Gastrocnemius medialis (tissue), 4 donors: ENCODE measurements at regions not wholly inside any gene's neighbourhood (a gene's known extent, or its start where the extent isn't known, plus 50 kb on each side); places are given as distances from the start of the nearest gene placed in this dataset.

ENCODE experiments used
- ATAC-seq, 2 donors: fragments of 150-250 bp; one replicate each; pipeline ENCODE4 v1.9.1; 2016
- DNase-seq, 2 donors: peaks; one replicate each; pipeline ENCODE4 v3.0.0-alpha.2; 2019
- H3K27ac ChIP-seq, 4 donors: fragments of 200-600 bp; sonication (generic); 1 replicate in 1 of 4; 2 replicates in 3 of 4; pipeline ENCODE4 v1.5.1; 2016 to 2018; ENCODE audit warnings: mild to moderate bottlenecking in 2 of 4, moderate library complexity in 1 of 4
- H3K27me3 ChIP-seq, 3 donors: fragments of 200-600 bp; sonication (generic) in 2 of 3; 1 replicate in 1 of 3; 2 replicates in 2 of 3; pipeline versions ENCODE4 v1.5.1 to v1.6.0; 2016 to 2019; ENCODE audit warnings: mild to moderate bottlenecking in 1 of 3, moderate library complexity in 1 of 3
- H3K36me3 ChIP-seq, 2 donors: fragments of 200-600 bp; sonication (generic) in 1 of 2; one replicate each; pipeline ENCODE4 v1.5.1; 2017 to 2018
- H3K4me1 ChIP-seq, 2 donors: fragments of 200-600 bp; sonication (generic) in 1 of 2; one replicate each; pipeline ENCODE4 v1.5.1; 2016 to 2017; ENCODE audit warnings: mild to moderate bottlenecking in 2 of 2
- H3K4me3 ChIP-seq, 4 donors: fragments of 200-600 bp; sonication (generic) in 3 of 4; 1 replicate in 1 of 4; 2 replicates in 3 of 4; pipeline ENCODE4 v1.5.1; 2016 to 2019; ENCODE audit warnings: mild to moderate bottlenecking in 2 of 4
- H3K9me3 ChIP-seq, 3 donors: fragments of 200-600 bp; sonication (generic) in 2 of 3; 1 replicate in 1 of 3; 2 replicates in 2 of 3; pipeline ENCODE4 v1.5.1; 2016 to 2019
- POLR2A ChIP-seq, 2 donors: fragments of 450-650 bp; IDR thresholded peaks; one replicate each; pipeline ENCODE4 v1.6.1; 2017; ENCODE audit warnings: antibody characterized with exemption in 2 of 2, mild to moderate bottlenecking in 2 of 2, moderate library complexity in 2 of 2
- in situ Hi-C, 4 donors: fragments of 200-750 bp; cut with MboI; loops; one replicate each; pipeline versions ENCODE4 v1.15.0 to v1.8.0; 2017; ENCODE audit warnings: low sequenced_read_pairs in 4 of 4
- intact Hi-C: fragments of 100-400 bp; cut with DNase I; formaldehyde crosslinking; loops from one replicate; pipeline ENCODE4 v1.15.1; 2023; ENCODE audit warnings: low total_unique reads
- TF ChIP-seq, protein P1 (sequence below), 5 experiments: fragments of 450-650 bp in 3 of 5; fragments of 200-600 bp in 2 of 5; sonication (generic) in 2 of 5; IDR thresholded peaks in 4 of 5; conservative IDR thresholded peaks in 1 of 5; 1 replicate in 4 of 5; 2 replicates in 1 of 5; pipeline ENCODE4 v1.5.1; 2016 to 2019; ENCODE audit warnings: antibody characterized with exemption in 5 of 5, mild to moderate bottlenecking in 3 of 5, moderate library complexity in 3 of 5

- Histone ChIP-seq H3K4me1 (no peaks in the 10 kb centered on the region), H3K27me3 (no peaks in the 10 kb centered on the region), H3K4me3 (no peak overlapping the region), H3K27ac (no peak overlapping the region), H3K36me3 (no peaks in the 10 kb centered on the region), H3K9me3 (no peaks in the 10 kb centered on the region)
- ATAC-seq = no peak
- no peak for TF ChIP-seq POLR2A (IDR thresholded peaks at IDR 0.05)
- TF ChIP-seq, protein P1, sequence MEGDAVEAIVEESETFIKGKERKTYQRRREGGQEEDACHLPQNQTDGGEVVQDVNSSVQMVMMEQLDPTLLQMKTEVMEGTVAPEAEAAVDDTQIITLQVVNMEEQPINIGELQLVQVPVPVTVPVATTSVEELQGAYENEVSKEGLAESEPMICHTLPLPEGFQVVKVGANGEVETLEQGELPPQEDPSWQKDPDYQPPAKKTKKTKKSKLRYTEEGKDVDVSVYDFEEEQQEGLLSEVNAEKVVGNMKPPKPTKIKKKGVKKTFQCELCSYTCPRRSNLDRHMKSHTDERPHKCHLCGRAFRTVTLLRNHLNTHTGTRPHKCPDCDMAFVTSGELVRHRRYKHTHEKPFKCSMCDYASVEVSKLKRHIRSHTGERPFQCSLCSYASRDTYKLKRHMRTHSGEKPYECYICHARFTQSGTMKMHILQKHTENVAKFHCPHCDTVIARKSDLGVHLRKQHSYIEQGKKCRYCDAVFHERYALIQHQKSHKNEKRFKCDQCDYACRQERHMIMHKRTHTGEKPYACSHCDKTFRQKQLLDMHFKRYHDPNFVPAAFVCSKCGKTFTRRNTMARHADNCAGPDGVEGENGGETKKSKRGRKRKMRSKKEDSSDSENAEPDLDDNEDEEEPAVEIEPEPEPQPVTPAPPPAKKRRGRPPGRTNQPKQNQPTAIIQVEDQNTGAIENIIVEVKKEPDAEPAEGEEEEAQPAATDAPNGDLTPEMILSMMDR (IDR thresholded peaks at IDR 0.05 in 4 of 5, conservative IDR thresholded peaks at IDR 0.05 in 1 of 5) = no peak
- in situ Hi-C loops = no loop called here
- DNase-seq = no peak
- intact Hi-C loops = no loop called here
Observed at GRCh38 chr7:41544241-41544640, 158.6 kb downstream of the INHBA start.

DNA sequence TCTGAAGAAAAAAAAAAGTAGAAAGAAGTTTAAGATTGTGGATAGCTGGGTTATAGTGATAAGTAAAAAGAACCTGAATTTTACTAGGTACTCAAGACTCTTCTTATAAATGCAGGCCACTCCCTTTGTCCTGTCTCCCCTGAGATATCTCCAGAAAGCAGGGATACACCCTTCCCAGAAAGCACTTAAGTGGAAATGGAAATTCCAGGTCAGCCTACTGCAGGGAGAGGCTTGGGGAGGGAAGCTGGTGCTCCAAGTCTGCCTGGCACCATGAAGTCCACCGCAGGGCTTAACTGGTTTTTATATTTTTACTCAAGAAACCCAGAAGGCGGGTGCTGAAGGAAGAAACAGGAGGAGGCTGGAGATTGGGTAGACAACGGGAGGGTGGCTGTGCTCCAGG lies 162.3 kb downstream of the INHBA start:
- in situ Hi-C loops (no loop called here), intact Hi-C loops (no loop called here)
- Histone ChIP-seq H3K9me3 (no peaks in the 10 kb centered on the region), H3K36me3 (no peaks in the 10 kb centered on the region), H3K4me1 (no peaks in the 10 kb centered on the region), H3K27me3 (no peaks in the 10 kb centered on the region), H3K27ac (no peak overlapping the region), H3K4me3 (no peak overlapping the region)
- TF ChIP-seq, protein P1 (IDR thresholded peaks at IDR 0.05 in 4 of 5, conservative IDR thresholded peaks at IDR 0.05 in 1 of 5) = no peak
- no peak for TF ChIP-seq POLR2A (IDR thresholded peaks at IDR 0.05)
- ATAC-seq = no peak
- no peak for DNase-seq

DNA sequence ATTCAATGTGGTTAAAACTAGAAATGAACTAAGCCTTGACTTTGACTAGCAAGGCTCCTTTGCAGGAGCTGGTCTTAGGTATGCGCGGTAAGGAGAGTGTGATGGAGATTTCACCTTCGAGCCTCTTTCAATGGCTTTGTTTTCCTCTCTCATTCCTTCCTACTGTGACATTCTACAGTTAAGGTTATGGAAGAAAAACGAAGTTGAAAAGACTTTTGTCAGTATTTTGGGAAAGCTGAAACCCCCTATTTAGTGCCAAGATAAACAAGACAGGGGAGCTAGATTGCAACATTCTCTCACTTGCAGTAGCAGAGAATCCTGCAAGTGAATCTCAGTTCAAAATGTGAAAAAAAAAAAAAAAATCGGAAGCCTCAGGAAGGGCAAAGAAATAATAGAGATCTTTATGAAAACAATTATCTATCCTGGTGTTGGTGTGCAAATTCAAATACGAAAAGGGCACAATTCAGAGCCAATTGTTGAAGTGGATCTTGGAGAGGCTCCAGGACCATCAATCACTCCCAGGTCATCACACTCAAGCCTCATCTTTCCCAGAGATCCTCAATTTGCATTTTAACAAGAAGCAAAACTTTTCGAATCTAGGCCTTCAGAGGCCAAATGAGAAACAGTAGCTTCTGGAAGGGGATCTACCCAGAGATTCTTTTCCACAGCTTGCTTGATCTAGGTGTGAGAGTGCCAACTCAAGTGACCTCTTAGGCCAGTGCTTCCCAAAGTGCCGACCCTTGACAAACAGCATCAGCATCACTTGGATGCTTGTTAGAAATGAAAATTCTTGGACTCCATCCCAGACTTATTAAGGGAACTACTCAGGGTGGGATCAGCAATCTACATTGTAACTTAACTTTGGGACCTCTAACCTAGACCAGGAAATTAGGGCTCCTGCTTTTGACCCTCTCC lies 163.8 kb downstream of the INHBA start:
- in situ Hi-C loops (no loop called here), intact Hi-C loops (no loop called here)
- H3K4me1 ChIP-seq = no peaks in the 10 kb centered on the region
- no peaks in the 10 kb centered on the region for H3K36me3 ChIP-seq
- H3K27ac ChIP-seq = no peak overlapping the region
- H3K4me3 ChIP-seq = no peak overlapping the region
- H3K9me3 ChIP-seq = no peaks in the 10 kb centered on the region
- DNase-seq (no peak), ATAC-seq (no peak)
- H3K27me3 ChIP-seq = no peaks in the 10 kb centered on the region
- no peak for TF ChIP-seq POLR2A (IDR thresholded peaks at IDR 0.05)
- TF ChIP-seq, protein P1 (IDR thresholded peaks at IDR 0.05 in 4 of 5, conservative IDR thresholded peaks at IDR 0.05 in 1 of 5) = no peak

GRCh38 chr7:41536873-41537665 lies 165.8 kb downstream of the INHBA start:
- in situ Hi-C loops (no loop called here), intact Hi-C loops (no loop called here)
- Histone ChIP-seq H3K4me1 (no peaks in the 10 kb centered on the region), H3K27me3 (no peaks in the 10 kb centered on the region), H3K4me3 (no peak overlapping the region), H3K27ac (no peak overlapping the region), H3K9me3 (no peaks in the 10 kb centered on the region), H3K36me3 (no peaks in the 10 kb centered on the region)
- DNase-seq (no peak), ATAC-seq (no peak)
- no peak for TF ChIP-seq POLR2A (IDR thresholded peaks at IDR 0.05)
- TF ChIP-seq, protein P1 (IDR thresholded peaks at IDR 0.05 in 4 of 5, conservative IDR thresholded peaks at IDR 0.05 in 1 of 5) = no peak
